ENCODE measurements at regions not wholly inside any gene's neighbourhood (a gene's known extent, or its start where the extent isn't known, plus 50 kb on each side); places are given as distances from the start of the nearest gene placed in this dataset.
"Not testable (repeated sequence)": the region's sequence is repeated elsewhere in the genome, so short reads cannot be mapped to it uniquely, and the experiment has no call there.

GRCh38 chr14:45551240-45551820, 298.3 kb upstream of the MIS18BP1 start:
- DNase-seq: not testable (repeated sequence)

- no peak for DNase-seq
Measured at GRCh38 chr14:45531022-45531421, 278.0 kb upstream of the MIS18BP1 start.

- no peak for DNase-seq
Measured at GRCh38 chr14:45526715-45527549, 273.9 kb upstream of the MIS18BP1 start.

GRCh38 chr14:45519766-45520165, 266.8 kb upstream of the MIS18BP1 start:
- DNase-seq: no peak

GRCh38 chr14:45492876-45493275, 239.9 kb upstream of the MIS18BP1 start:
- DNase-seq: no peak

- no peak for DNase-seq
Measured at GRCh38 chr14:45491914-45492313, 238.9 kb upstream of the MIS18BP1 start.

- no peak for DNase-seq
Measured at GRCh38 chr14:45486599-45486998, 233.6 kb upstream of the MIS18BP1 start.

GRCh38 chr14:45467023-45467422, 214.0 kb upstream of the MIS18BP1 start:
- DNase-seq: no peak

- DNase-seq: no peak
Measured at GRCh38 chr14:45434221-45434620, 181.2 kb upstream of the MIS18BP1 start.

- DNase-seq: peak in 1 of 2 donors; percentile 8
Measured at GRCh38 chr14:45426685-45427282, 173.8 kb upstream of the MIS18BP1 start.

GRCh38 chr14:45406942-45407341, 153.9 kb upstream of the MIS18BP1 start:
- DNase-seq: no peak

GRCh38 chr14:45400950-45401640, 148.1 kb upstream of the MIS18BP1 start:
- no peak for DNase-seq

- DNase-seq: no peak
Measured at GRCh38 chr14:45400509-45400908, 147.5 kb upstream of the MIS18BP1 start.

- no peak for DNase-seq
Measured at GRCh38 chr14:45381091-45381490, 128.1 kb upstream of the MIS18BP1 start.

GRCh38 chr14:45377166-45377565, 124.2 kb upstream of the MIS18BP1 start:
- no peak for DNase-seq

- no peak for DNase-seq
Measured at GRCh38 chr14:45373877-45374276, 120.9 kb upstream of the MIS18BP1 start.

GRCh38 chr14:45364565-45365156, 111.7 kb upstream of the MIS18BP1 start:
- DNase-seq: no peak

- no peak for DNase-seq
Measured at GRCh38 chr14:45362505-45362904, 109.5 kb upstream of the MIS18BP1 start.

- no peak for DNase-seq
Measured at GRCh38 chr14:45361727-45362126, 108.7 kb upstream of the MIS18BP1 start.

- no peak for DNase-seq
Measured at GRCh38 chr14:45359746-45360145, 106.7 kb upstream of the MIS18BP1 start.

- no peak for DNase-seq
Measured at GRCh38 chr14:45332360-45332988, 79.5 kb upstream of the MIS18BP1 start.

- DNase-seq: no peak
Measured at GRCh38 chr14:45308745-45309397, 55.9 kb upstream of the MIS18BP1 start.
